DND-41 (cell line): ENCODE measurements at regions not wholly inside any gene's neighbourhood (a gene's known extent, or its start where the extent isn't known, plus 50 kb on each side); places are given as distances from the start of the nearest gene placed in this dataset.

Source experiments
- ATAC-seq: fragments of 200-7000 bp; cut with Tn5 transposase; 3 replicates; pipeline ENCODE4 v1.9.1; 2021; ENCODE audit warnings: low read depth; ENCODE audit not compliant: insufficient read depth
- DNase-seq: peaks from one replicate; pipeline ENCODE4 v3.0.0-alpha.2; 2020
- H2AFZ ChIP-seq: 2 replicates; pipeline ENCODE4 v1.6.0; 2012; ENCODE audit warnings: low read depth, low read length
- H3K27ac ChIP-seq: 2 replicates; pipeline ENCODE4 v1.5.1; 2012; ENCODE audit warnings: low read length, inconsistent platforms
- H3K27me3 ChIP-seq: fragments of 200-600 bp; sonication (generic); 2 replicates; pipeline ENCODE4 v1.6.0; 2012; ENCODE audit warnings: low read length, mild to moderate bottlenecking, inconsistent platforms; ENCODE audit not compliant: insufficient read depth, poor library complexity
- H3K36me3 ChIP-seq: 2 replicates; pipeline ENCODE4 v1.5.1; 2012; ENCODE audit warnings: low read length, inconsistent platforms; ENCODE audit not compliant: insufficient read depth
- H3K4me1 ChIP-seq: 2 replicates; pipeline ENCODE4 v1.5.1; 2012; ENCODE audit warnings: mild to moderate bottlenecking, low read length; ENCODE audit not compliant: insufficient read depth
- H3K4me2 ChIP-seq: 2 replicates; pipeline ENCODE4 v1.6.0; 2012; ENCODE audit warnings: mild to moderate bottlenecking, moderate library complexity, low read length, inconsistent platforms; ENCODE audit not compliant: insufficient read depth
- H3K4me3 ChIP-seq, 2 experiments: fragments of 200-600 bp in 1 of 2; shearing (Covaris generic) in 1 of 2; 2 replicates each; pipeline ENCODE4 v1.5.1; 2012 to 2016; ENCODE audit warnings: inconsistent platforms in 2 of 2, low read length in 2 of 2, mild to moderate bottlenecking in 2 of 2, low read depth in 1 of 2, moderate library complexity in 1 of 2
- H3K79me2 ChIP-seq: 2 replicates; pipeline ENCODE4 v1.6.0; 2012; ENCODE audit warnings: low read length, inconsistent platforms; ENCODE audit not compliant: insufficient read depth
- H3K9ac ChIP-seq: 2 replicates; pipeline ENCODE4 v1.6.0; 2012; ENCODE audit warnings: low read depth, mild to moderate bottlenecking, inconsistent platforms, low read length, moderate library complexity
- H3K9me3 ChIP-seq: 2 replicates; pipeline ENCODE4 v1.5.1; 2012; ENCODE audit warnings: low read length, moderate library complexity, mild to moderate bottlenecking, inconsistent platforms; ENCODE audit not compliant: insufficient read depth, severe bottlenecking
- H4K20me1 ChIP-seq: 2 replicates; pipeline ENCODE4 v1.6.0; 2012; ENCODE audit warnings: low read length; ENCODE audit not compliant: insufficient read depth
- EZH2 ChIP-seq: IDR thresholded peaks from 3 replicates; pipeline ENCODE4 v1.6.1; 2012; ENCODE audit warnings: borderline replicate concordance, low read depth, mild to moderate bottlenecking, moderate library complexity, low read length, inconsistent platforms; ENCODE audit not compliant: severe bottlenecking
- TF ChIP-seq, protein P1 (sequence below): IDR thresholded peaks from 2 replicates; pipeline ENCODE4 v1.5.1; 2012; ENCODE audit warnings: borderline replicate concordance, low read length, moderate library complexity, mild to moderate bottlenecking; ENCODE audit not compliant: poor library complexity, severe bottlenecking; ENCODE audit errors: extremely low read depth

DNA sequence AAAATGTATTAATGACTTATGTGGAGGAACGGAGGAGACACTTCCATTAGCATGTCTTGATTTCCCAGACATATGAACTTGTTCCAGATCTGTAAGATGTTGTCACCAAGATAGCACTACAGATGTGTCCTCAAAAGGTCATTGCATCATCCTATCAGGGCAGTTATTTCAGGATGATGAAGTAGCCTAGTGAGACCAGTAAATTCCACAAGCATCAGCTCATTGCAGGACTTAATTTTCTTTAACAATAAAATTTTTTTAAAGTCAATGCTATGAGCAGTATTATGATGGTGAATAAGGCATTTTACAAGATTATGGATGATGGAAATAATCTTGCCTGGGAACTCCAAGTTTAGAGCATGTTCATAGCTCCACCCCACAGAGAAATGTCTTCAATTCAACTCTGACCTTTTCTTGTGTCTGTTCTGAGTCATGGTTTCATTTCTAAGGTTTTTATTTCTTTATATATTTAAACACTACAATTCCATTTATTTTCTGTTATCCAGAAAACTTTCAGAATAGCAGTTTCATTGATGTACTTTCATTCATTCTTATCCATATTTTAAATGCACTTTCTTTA, 1203.3 kb upstream of the CELF2 start:
- Histone ChIP-seq H3K79me2 (no peaks in the 10 kb centered on the region), H3K27ac (no peak overlapping the region), H3K4me3 (no peak overlapping the region), H3K4me2 (no peak overlapping the region), H2AFZ (no peak overlapping the region), H3K27me3 (peaks cover 6% of the 10 kb centered on the region), H3K4me1 (no peaks in the 10 kb centered on the region), H3K9ac (no peak overlapping the region), H4K20me1 (no peaks in the 10 kb centered on the region), H3K9me3 (no peaks in the 10 kb centered on the region), H3K36me3 (no peaks in the 10 kb centered on the region)
- no peak for DNase-seq
- no peak for ATAC-seq
- TF ChIP-seq, protein P1, sequence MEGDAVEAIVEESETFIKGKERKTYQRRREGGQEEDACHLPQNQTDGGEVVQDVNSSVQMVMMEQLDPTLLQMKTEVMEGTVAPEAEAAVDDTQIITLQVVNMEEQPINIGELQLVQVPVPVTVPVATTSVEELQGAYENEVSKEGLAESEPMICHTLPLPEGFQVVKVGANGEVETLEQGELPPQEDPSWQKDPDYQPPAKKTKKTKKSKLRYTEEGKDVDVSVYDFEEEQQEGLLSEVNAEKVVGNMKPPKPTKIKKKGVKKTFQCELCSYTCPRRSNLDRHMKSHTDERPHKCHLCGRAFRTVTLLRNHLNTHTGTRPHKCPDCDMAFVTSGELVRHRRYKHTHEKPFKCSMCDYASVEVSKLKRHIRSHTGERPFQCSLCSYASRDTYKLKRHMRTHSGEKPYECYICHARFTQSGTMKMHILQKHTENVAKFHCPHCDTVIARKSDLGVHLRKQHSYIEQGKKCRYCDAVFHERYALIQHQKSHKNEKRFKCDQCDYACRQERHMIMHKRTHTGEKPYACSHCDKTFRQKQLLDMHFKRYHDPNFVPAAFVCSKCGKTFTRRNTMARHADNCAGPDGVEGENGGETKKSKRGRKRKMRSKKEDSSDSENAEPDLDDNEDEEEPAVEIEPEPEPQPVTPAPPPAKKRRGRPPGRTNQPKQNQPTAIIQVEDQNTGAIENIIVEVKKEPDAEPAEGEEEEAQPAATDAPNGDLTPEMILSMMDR: no peak
- no peak for TF ChIP-seq EZH2

DNA sequence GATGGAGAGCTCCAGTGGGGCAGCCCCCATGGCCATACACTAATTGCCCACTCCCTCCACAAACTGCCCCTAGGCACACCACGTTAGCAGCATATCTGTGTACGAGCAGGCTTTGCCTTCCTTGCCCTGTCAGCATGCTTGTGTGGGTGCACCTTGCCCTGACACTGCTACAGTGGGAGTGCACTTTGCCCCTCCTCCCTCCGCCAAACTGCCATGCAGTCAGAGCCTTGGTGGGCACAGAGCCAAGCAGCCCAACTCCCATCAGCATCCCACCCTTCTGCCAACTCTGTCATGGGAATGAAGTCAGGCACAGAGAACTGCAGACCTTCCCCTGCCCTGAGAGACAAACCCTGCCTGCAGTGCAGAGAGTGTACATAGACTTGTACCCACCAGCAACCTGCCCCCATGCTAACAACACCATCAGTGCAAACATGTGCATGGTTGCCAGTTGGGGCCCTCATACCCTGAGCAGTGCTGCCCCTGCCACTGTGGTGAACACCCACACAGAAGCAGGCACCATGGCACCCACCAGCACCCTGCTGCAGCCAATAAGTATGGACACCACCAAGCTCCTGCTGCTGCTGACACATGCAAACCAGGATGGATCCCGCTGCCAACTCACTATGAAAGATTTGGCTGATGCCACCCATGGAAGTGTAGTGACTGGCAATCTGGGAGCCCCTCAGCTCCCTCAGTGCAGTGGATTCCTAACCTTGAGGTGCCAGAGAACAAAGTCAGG, 1197.7 kb upstream of the CELF2 start:
- ATAC-seq (no peak), DNase-seq (no peak)
- TF ChIP-seq, protein P1: no peak
- TF ChIP-seq EZH2: no peak
- Histone ChIP-seq H3K4me3 (no peak overlapping the region), H3K4me2 (no peak overlapping the region), H3K4me1 (no peaks in the 10 kb centered on the region), H3K36me3 (no peaks in the 10 kb centered on the region), H3K9ac (no peak overlapping the region), H3K27me3 (no peaks in the 10 kb centered on the region), H4K20me1 (no peaks in the 10 kb centered on the region), H3K27ac (no peak overlapping the region), H2AFZ (no peak overlapping the region), H3K79me2 (no peaks in the 10 kb centered on the region), H3K9me3 (no peaks in the 10 kb centered on the region)

DNA sequence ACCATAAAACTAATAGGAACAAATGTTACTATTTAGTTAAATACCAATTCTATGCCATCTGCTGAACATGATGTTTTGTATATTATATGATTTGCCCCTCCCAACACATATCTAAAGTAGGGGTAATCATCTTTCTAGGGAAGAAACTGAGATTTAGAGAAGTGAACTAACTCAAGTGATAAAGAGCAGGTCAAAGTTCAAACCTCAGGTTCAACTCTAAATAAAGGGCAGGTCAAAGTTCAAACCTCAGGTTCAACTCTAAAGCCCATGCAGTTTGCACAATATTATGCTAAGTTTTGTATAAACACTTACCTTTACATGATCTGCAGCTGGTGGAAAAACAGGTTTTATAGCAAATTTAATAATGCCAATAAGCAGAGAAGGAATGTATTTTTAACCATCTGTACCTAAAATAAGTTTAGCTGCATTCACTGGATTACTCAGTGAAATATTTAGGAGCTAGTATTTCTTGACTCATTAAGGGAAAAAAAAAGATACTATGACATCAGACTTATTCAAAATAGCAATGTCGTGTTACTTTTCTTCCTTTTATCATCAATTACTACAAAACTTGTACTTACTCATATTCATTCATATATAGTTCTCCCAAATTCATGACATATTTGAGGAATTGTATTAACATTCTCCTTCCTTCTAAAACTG, 1194.3 kb upstream of the CELF2 start:
- Histone ChIP-seq H3K36me3 (no peaks in the 10 kb centered on the region), H3K79me2 (no peaks in the 10 kb centered on the region), H3K27me3 (no peaks in the 10 kb centered on the region), H3K4me1 (no peaks in the 10 kb centered on the region), H3K27ac (no peak overlapping the region), H3K4me2 (no peak overlapping the region), H4K20me1 (no peaks in the 10 kb centered on the region), H2AFZ (no peak overlapping the region), H3K9ac (no peak overlapping the region), H3K4me3 (no peak overlapping the region), H3K9me3 (no peaks in the 10 kb centered on the region)
- no peak for TF ChIP-seq EZH2
- TF ChIP-seq, protein P1: no peak
- DNase-seq (no peak), ATAC-seq (no peak)
